ENCODE measurements at regions not wholly inside any gene's neighbourhood (a gene's known extent, or its start where the extent isn't known, plus 50 kb on each side); places are given as distances from the start of the nearest gene placed in this dataset.

DNA sequence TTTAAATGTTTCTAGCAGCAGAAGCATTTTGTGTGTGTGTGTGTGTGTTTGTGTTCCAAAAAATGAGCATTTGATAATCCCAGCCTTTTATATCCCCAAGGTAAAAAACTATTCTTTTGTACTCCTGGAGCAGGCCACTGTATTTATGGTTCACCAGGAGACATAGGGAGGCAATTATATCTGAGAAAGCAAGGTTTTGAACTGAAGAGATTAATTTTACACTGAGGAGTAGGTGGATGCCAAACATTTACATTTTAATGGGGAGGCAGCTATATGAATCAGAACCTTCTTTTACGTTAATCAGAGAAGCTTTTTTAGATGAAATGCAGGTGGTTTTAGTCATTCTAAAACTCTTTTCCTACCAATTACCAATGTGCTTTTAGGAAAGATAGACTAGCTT, 1374.0 kb upstream of the TENM4 start:
- Mint-ChIP-seq H3K27ac (ENCODE audit: low read depth, unreplicated experiment) (no peak overlapping the region), H3K9me3 (ENCODE audit: unreplicated experiment) (no peaks in the 10 kb centered on the region), H3K36me3 (ENCODE audit: insufficient read depth, unreplicated experiment) (no peaks in the 10 kb centered on the region), H3K4me1 (ENCODE audit: insufficient read depth, unreplicated experiment) (peaks cover 8% of the 10 kb centered on the region), H3K4me3 (ENCODE audit: unreplicated experiment) (no peak overlapping the region), H3K27me3 (ENCODE audit: insufficient read depth, unreplicated experiment) (no peaks in the 10 kb centered on the region)
- no peak for DNase-seq (ENCODE audit: unreplicated experiment)
- BruUV-seq (replicated peaks): no TSS peak
- ChIA-PET CTCF (no interaction called here), POLR2A (no interaction called here)
- TF ChIP-seq, protein P1, sequence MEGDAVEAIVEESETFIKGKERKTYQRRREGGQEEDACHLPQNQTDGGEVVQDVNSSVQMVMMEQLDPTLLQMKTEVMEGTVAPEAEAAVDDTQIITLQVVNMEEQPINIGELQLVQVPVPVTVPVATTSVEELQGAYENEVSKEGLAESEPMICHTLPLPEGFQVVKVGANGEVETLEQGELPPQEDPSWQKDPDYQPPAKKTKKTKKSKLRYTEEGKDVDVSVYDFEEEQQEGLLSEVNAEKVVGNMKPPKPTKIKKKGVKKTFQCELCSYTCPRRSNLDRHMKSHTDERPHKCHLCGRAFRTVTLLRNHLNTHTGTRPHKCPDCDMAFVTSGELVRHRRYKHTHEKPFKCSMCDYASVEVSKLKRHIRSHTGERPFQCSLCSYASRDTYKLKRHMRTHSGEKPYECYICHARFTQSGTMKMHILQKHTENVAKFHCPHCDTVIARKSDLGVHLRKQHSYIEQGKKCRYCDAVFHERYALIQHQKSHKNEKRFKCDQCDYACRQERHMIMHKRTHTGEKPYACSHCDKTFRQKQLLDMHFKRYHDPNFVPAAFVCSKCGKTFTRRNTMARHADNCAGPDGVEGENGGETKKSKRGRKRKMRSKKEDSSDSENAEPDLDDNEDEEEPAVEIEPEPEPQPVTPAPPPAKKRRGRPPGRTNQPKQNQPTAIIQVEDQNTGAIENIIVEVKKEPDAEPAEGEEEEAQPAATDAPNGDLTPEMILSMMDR (IDR thresholded peaks at IDR 0.05; ENCODE audit: unreplicated experiment): no peak
- intact Hi-C loops (cut with micrococcal nuclease): no loop called here

DNA sequence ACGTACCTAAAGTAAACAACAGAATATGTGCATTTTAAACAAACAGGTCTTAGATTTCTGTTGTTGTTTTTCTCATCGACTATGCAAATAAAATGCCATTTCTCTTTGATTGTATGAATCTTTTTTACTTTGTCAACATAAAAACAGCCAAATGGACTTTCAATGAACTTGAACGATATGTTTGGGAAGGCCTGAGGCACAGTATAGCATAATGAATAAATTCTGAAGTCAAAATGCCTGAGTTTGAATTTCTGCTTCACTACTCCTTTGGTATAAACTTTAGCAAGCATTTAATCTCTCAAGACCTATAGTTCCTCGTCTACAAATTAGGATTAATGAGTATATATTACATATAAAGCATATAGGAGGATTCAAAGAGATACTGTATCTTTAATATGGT, 1369.9 kb upstream of the TENM4 start:
- intact Hi-C loops (cut with micrococcal nuclease): no loop called here
- no TSS peak for BruUV-seq (replicated peaks)
- ChIA-PET CTCF (no interaction called here), POLR2A (no interaction called here)
- H3K4me3 Mint-ChIP-seq (ENCODE audit: unreplicated experiment): no peak overlapping the region
- H3K9me3 Mint-ChIP-seq (ENCODE audit: unreplicated experiment): no peaks in the 10 kb centered on the region
- H3K27me3 Mint-ChIP-seq (ENCODE audit: insufficient read depth, unreplicated experiment): no peaks in the 10 kb centered on the region
- no peak overlapping the region for H3K27ac Mint-ChIP-seq (ENCODE audit: low read depth, unreplicated experiment)
- H3K4me1 Mint-ChIP-seq (ENCODE audit: insufficient read depth, unreplicated experiment): peaks cover 3% of the 10 kb centered on the region
- TF ChIP-seq, protein P1 (IDR thresholded peaks at IDR 0.05; ENCODE audit: unreplicated experiment): no peak
- no peaks in the 10 kb centered on the region for H3K36me3 Mint-ChIP-seq (ENCODE audit: insufficient read depth, unreplicated experiment)
- no peak for DNase-seq (ENCODE audit: unreplicated experiment)

DNA sequence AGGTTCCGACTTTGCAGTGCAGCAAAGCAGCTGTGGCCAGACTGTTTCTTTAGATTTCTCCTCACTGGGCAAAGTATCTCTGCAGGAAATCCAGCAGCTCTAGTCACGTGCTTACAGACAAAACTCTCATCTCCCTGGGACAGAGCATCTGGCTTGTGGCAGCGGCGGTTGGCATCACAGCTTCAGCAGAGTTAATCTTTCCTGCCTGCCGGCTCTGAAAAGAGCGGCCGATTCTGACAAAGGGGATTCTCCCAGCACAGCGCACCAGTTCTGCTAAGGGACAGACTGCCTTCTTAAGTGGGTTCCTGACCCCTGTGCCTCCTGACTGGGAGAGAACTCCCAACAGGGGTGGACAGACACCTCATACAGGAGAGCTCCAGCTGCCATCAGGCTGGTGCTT, 1357.3 kb upstream of the TENM4 start:
- CTCF ChIA-PET: no interaction called here
- DNase-seq (ENCODE audit: unreplicated experiment): no peak
- POLR2A ChIA-PET: no interaction called here
- Mint-ChIP-seq H3K9me3 (ENCODE audit: unreplicated experiment) (peaks cover 19% of the 10 kb centered on the region), H3K36me3 (ENCODE audit: insufficient read depth, unreplicated experiment) (no peaks in the 10 kb centered on the region), H3K27me3 (ENCODE audit: insufficient read depth, unreplicated experiment) (no peaks in the 10 kb centered on the region), H3K4me3 (ENCODE audit: unreplicated experiment) (no peak overlapping the region), H3K4me1 (ENCODE audit: insufficient read depth, unreplicated experiment) (no peaks in the 10 kb centered on the region), H3K27ac (ENCODE audit: low read depth, unreplicated experiment) (no peak overlapping the region)
- intact Hi-C loops (cut with micrococcal nuclease): no loop called here
- BruUV-seq (replicated peaks): no TSS peak
- TF ChIP-seq, protein P1 (IDR thresholded peaks at IDR 0.05; ENCODE audit: unreplicated experiment): no peak

DNA sequence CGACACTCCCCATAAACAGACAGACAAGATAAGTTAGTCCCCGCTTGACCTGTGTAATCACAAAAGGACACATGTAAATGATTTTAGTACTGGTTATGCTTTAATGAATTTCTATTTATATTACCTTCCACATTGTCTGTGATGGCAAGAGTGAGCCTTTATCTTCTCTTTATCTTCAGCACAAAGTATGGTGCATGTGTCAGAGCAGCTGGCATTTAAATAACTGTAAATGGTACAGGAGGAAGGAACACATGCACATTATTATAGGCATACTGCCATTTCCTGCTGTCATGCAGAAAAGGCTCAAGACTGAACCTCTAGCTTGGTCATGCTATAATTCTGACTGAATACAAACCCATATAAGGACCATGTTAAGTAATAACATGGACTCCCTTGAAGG, 1342.7 kb upstream of the TENM4 start:
- H3K4me3 Mint-ChIP-seq (ENCODE audit: unreplicated experiment): no peak overlapping the region
- no TSS peak for BruUV-seq (replicated peaks)
- no peaks in the 10 kb centered on the region for H3K27me3 Mint-ChIP-seq (ENCODE audit: insufficient read depth, unreplicated experiment)
- intact Hi-C loops (cut with micrococcal nuclease): no loop called here
- H3K4me1 Mint-ChIP-seq (ENCODE audit: insufficient read depth, unreplicated experiment): no peaks in the 10 kb centered on the region
- no peak for DNase-seq (ENCODE audit: unreplicated experiment)
- no peaks in the 10 kb centered on the region for H3K9me3 Mint-ChIP-seq (ENCODE audit: unreplicated experiment)
- POLR2A ChIA-PET: no interaction called here
- CTCF ChIA-PET: interaction anchor here (1.1 kb wide), 1 partner anchor 10 kb away, joined by 3 read pairs; no protein-coding TSS in a partner anchor
- no peaks in the 10 kb centered on the region for H3K36me3 Mint-ChIP-seq (ENCODE audit: insufficient read depth, unreplicated experiment)
- TF ChIP-seq, protein P1 (IDR thresholded peaks at IDR 0.05; ENCODE audit: unreplicated experiment): no peak
- H3K27ac Mint-ChIP-seq (ENCODE audit: low read depth, unreplicated experiment): no peak overlapping the region

All from MCF 10A (cell line).